ENCODE measurements at regions not wholly inside any gene's neighbourhood (a gene's known extent, or its start where the extent isn't known, plus 50 kb on each side); places are given as distances from the start of the nearest gene placed in this dataset.

- no peak for DNase-seq (ENCODE audit: low spot score in 2 of 2)
- H3K27me3 ChIP-seq: no peaks in the 10 kb centered on the region
- H3K36me3 ChIP-seq: no peaks in the 10 kb centered on the region
- H3K4me1 ChIP-seq: no peaks in the 10 kb centered on the region
- TF ChIP-seq POLR2A (IDR thresholded peaks at IDR 0.05) (no peak), CTCF (IDR thresholded peaks at IDR 0.05) (no peak), POLR2AphosphoS5 (IDR thresholded peaks at IDR 0.05) (no peak)
- H3K27ac ChIP-seq: no peak overlapping the region
- H3K9me3 ChIP-seq: no peaks in the 10 kb centered on the region
- no peak overlapping the region for H3K4me3 ChIP-seq
- intact Hi-C loops (cut with DNase I; ENCODE audit: low total_unique reads): no loop called here
Observed at GRCh38 chr5:51816427-51816826, 433.2 kb downstream of the ISL1 start.

GRCh38 chr5:51821697-51822096 lies 438.4 kb downstream of the ISL1 start:
- no peak for TF ChIP-seq CTCF (IDR thresholded peaks at IDR 0.05)
- TF ChIP-seq POLR2AphosphoS5 (IDR thresholded peaks at IDR 0.05): no peak
- no peak for TF ChIP-seq POLR2A (IDR thresholded peaks at IDR 0.05)
- H3K4me3 ChIP-seq: no peak overlapping the region
- no peak overlapping the region for H3K27ac ChIP-seq
- DNase-seq (ENCODE audit: low spot score in 2 of 2): no peak
- no peaks in the 10 kb centered on the region for H3K36me3 ChIP-seq
- H3K9me3 ChIP-seq: no peaks in the 10 kb centered on the region
- intact Hi-C loops (cut with DNase I; ENCODE audit: low total_unique reads): no loop called here
- no peaks in the 10 kb centered on the region for H3K4me1 ChIP-seq
- H3K27me3 ChIP-seq: no peaks in the 10 kb centered on the region

GRCh38 chr5:51829230-51829629 lies 446.0 kb downstream of the ISL1 start:
- no peaks in the 10 kb centered on the region for H3K36me3 ChIP-seq
- TF ChIP-seq POLR2A (IDR thresholded peaks at IDR 0.05) (no peak), POLR2AphosphoS5 (IDR thresholded peaks at IDR 0.05) (no peak), CTCF (IDR thresholded peaks at IDR 0.05) (no peak)
- H3K4me1 ChIP-seq: no peaks in the 10 kb centered on the region
- H3K27me3 ChIP-seq: no peaks in the 10 kb centered on the region
- intact Hi-C loops (cut with DNase I; ENCODE audit: low total_unique reads): no loop called here
- no peak for DNase-seq (ENCODE audit: low spot score in 2 of 2)
- H3K9me3 ChIP-seq: no peaks in the 10 kb centered on the region
- no peak overlapping the region for H3K27ac ChIP-seq
- no peak overlapping the region for H3K4me3 ChIP-seq

GRCh38 chr5:51829691-51830090 lies 446.4 kb downstream of the ISL1 start:
- Histone ChIP-seq H3K36me3 (no peaks in the 10 kb centered on the region), H3K9me3 (no peaks in the 10 kb centered on the region), H3K27me3 (no peaks in the 10 kb centered on the region), H3K4me3 (no peak overlapping the region), H3K4me1 (no peaks in the 10 kb centered on the region), H3K27ac (no peak overlapping the region)
- intact Hi-C loops (cut with DNase I; ENCODE audit: low total_unique reads): no loop called here
- no peak for TF ChIP-seq POLR2A (IDR thresholded peaks at IDR 0.05)
- no peak for TF ChIP-seq POLR2AphosphoS5 (IDR thresholded peaks at IDR 0.05)
- TF ChIP-seq CTCF (IDR thresholded peaks at IDR 0.05): no peak
- DNase-seq (ENCODE audit: low spot score in 2 of 2): no peak

- no peak for DNase-seq (ENCODE audit: low spot score in 2 of 2)
- TF ChIP-seq POLR2AphosphoS5 (IDR thresholded peaks at IDR 0.05) (no peak), POLR2A (IDR thresholded peaks at IDR 0.05) (no peak), CTCF (IDR thresholded peaks at IDR 0.05) (no peak)
- Histone ChIP-seq H3K9me3 (no peaks in the 10 kb centered on the region), H3K27me3 (no peaks in the 10 kb centered on the region), H3K4me1 (no peaks in the 10 kb centered on the region), H3K4me3 (no peak overlapping the region), H3K36me3 (no peaks in the 10 kb centered on the region), H3K27ac (no peak overlapping the region)
- intact Hi-C loops (cut with DNase I; ENCODE audit: low total_unique reads): no loop called here
Observed at GRCh38 chr5:51832934-51833470, 449.8 kb downstream of the ISL1 start.
